ENCODE measurements at regions not wholly inside any gene's neighbourhood (a gene's known extent, or its start where the extent isn't known, plus 50 kb on each side); places are given as distances from the start of the nearest gene placed in this dataset.

GRCh38 chr2:223526106-223526505, 76.1 kb downstream of the SCG2 start:
- no peak for DNase-seq (ENCODE audit: low spot score)
- Mint-ChIP-seq H3K4me3 (no peak overlapping the region), H3K9me3 (peaks cover 2% of the 10 kb centered on the region), H3K36me3 (no peaks in the 10 kb centered on the region), H3K27ac (no peak overlapping the region), H3K27me3 (ENCODE audit: insufficient read depth, low read depth) (no peaks in the 10 kb centered on the region), H3K4me1 (peaks cover 4% of the 10 kb centered on the region)
- no peaks in the 10 kb centered on the region for H4K20me1 ChIP-seq (ENCODE audit: low read depth)
- H3K27ac ChIP-seq, result no peak overlapping the region
- no peaks in the 10 kb centered on the region for H3K79me2 ChIP-seq (ENCODE audit: low read depth)
- H3F3A ChIP-seq (ENCODE audit: low read depth), result no peaks in the 10 kb centered on the region
- H3K9ac ChIP-seq, result no peak overlapping the region
- H3K4me2 ChIP-seq, result no peak overlapping the region
- no peaks in the 10 kb centered on the region for H3K4me1 ChIP-seq
- no peaks in the 10 kb centered on the region for H3K27me3 ChIP-seq
- H3K9me3 ChIP-seq (ENCODE audit: low read depth), result no peaks in the 10 kb centered on the region
- TF ChIP-seq CTCF (IDR thresholded peaks at IDR 0.05), result no peak
- TF ChIP-seq EZH2 (IDR thresholded peaks at IDR 0.05), result no peak
- no peak for TF ChIP-seq EZH2phosphoT487 (IDR thresholded peaks at IDR 0.05)
- no peak overlapping the region for H3K4me3 ChIP-seq
- H3K36me3 ChIP-seq, result no peaks in the 10 kb centered on the region
- H2AFZ ChIP-seq (replicated peaks), result no peak overlapping the region

- Histone ChIP-seq H3F3A (ENCODE audit: low read depth) (no peaks in the 10 kb centered on the region), H4K20me1 (ENCODE audit: low read depth) (no peaks in the 10 kb centered on the region), H3K4me1 (no peaks in the 10 kb centered on the region), H3K27me3 (no peaks in the 10 kb centered on the region), H3K79me2 (ENCODE audit: low read depth) (no peaks in the 10 kb centered on the region), H3K9ac (no peak overlapping the region), H2AFZ (replicated peaks) (no peak overlapping the region), H3K4me2 (no peak overlapping the region), H3K36me3 (no peaks in the 10 kb centered on the region), H3K4me3 (no peak overlapping the region), H3K9me3 (ENCODE audit: low read depth) (no peaks in the 10 kb centered on the region), H3K27ac (no peak overlapping the region)
- H3K36me3 Mint-ChIP-seq, result no peaks in the 10 kb centered on the region
- H3K4me1 Mint-ChIP-seq, result peaks cover 4% of the 10 kb centered on the region
- H3K4me3 Mint-ChIP-seq, result no peak overlapping the region
- no peak for DNase-seq (ENCODE audit: low spot score)
- no peaks in the 10 kb centered on the region for H3K27me3 Mint-ChIP-seq (ENCODE audit: insufficient read depth, low read depth)
- H3K9me3 Mint-ChIP-seq, result peaks cover 2% of the 10 kb centered on the region
- H3K27ac Mint-ChIP-seq, result no peak overlapping the region
- TF ChIP-seq CTCF (IDR thresholded peaks at IDR 0.05) (no peak), EZH2phosphoT487 (IDR thresholded peaks at IDR 0.05) (no peak), EZH2 (IDR thresholded peaks at IDR 0.05) (no peak)
Observed at GRCh38 chr2:223528036-223528435, 74.1 kb downstream of the SCG2 start.

DNA sequence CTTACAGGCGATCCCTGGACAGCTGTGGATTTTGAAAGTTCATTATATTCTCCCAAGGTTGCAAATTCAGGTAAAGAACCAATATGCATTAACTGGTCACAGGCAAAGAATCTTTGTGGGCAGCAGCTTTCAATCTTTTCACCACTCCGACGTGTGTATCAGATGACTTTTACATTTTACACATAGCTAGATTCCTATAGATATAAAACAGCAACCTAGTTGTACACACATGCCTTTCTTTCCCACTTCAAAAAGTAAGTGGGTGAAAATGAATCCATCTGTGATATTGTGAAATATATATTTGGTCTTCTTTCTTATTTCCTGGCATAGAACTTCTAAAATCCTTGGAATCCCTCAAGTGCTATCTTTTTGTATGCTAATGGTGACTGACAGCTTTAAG, 72.5 kb downstream of the SCG2 start:
- Mint-ChIP-seq H3K27ac (no peak overlapping the region), H3K4me1 (no peaks in the 10 kb centered on the region), H3K4me3 (no peak overlapping the region), H3K9me3 (peaks cover 2% of the 10 kb centered on the region), H3K36me3 (no peaks in the 10 kb centered on the region), H3K27me3 (ENCODE audit: insufficient read depth, low read depth) (no peaks in the 10 kb centered on the region)
- TF ChIP-seq EZH2phosphoT487 (IDR thresholded peaks at IDR 0.05), result no peak
- no peak for TF ChIP-seq EZH2 (IDR thresholded peaks at IDR 0.05)
- TF ChIP-seq CTCF (IDR thresholded peaks at IDR 0.05), result no peak
- no peaks in the 10 kb centered on the region for H3K27me3 ChIP-seq
- H3K27ac ChIP-seq, result no peak overlapping the region
- no peak for DNase-seq (ENCODE audit: low spot score)
- H3K4me3 ChIP-seq, result no peak overlapping the region
- H3K4me2 ChIP-seq, result no peak overlapping the region
- H3K36me3 ChIP-seq, result no peaks in the 10 kb centered on the region
- H3K79me2 ChIP-seq (ENCODE audit: low read depth), result no peaks in the 10 kb centered on the region
- no peaks in the 10 kb centered on the region for H3K4me1 ChIP-seq
- no peaks in the 10 kb centered on the region for H3K9me3 ChIP-seq (ENCODE audit: low read depth)
- no peak overlapping the region for H2AFZ ChIP-seq (replicated peaks)
- H3K9ac ChIP-seq, result no peak overlapping the region
- H3F3A ChIP-seq (ENCODE audit: low read depth), result no peaks in the 10 kb centered on the region
- no peaks in the 10 kb centered on the region for H4K20me1 ChIP-seq (ENCODE audit: low read depth)

- H3K36me3 ChIP-seq, result no peaks in the 10 kb centered on the region
- no peaks in the 10 kb centered on the region for H3K79me2 ChIP-seq (ENCODE audit: low read depth)
- no peaks in the 10 kb centered on the region for H3K9me3 ChIP-seq (ENCODE audit: low read depth)
- no peaks in the 10 kb centered on the region for H3K4me1 ChIP-seq
- H4K20me1 ChIP-seq (ENCODE audit: low read depth), result no peaks in the 10 kb centered on the region
- no peak overlapping the region for H3K4me3 ChIP-seq
- no peak overlapping the region for H3K9ac ChIP-seq
- H3K36me3 Mint-ChIP-seq, result no peaks in the 10 kb centered on the region
- no peaks in the 10 kb centered on the region for H3K27me3 Mint-ChIP-seq (ENCODE audit: insufficient read depth, low read depth)
- no peak overlapping the region for H3K27ac Mint-ChIP-seq
- no peak overlapping the region for H3K27ac ChIP-seq
- no peak overlapping the region for H3K4me2 ChIP-seq
- no peaks in the 10 kb centered on the region for H3F3A ChIP-seq (ENCODE audit: low read depth)
- no peak overlapping the region for H2AFZ ChIP-seq (replicated peaks)
- TF ChIP-seq EZH2 (IDR thresholded peaks at IDR 0.05), result no peak
- TF ChIP-seq CTCF (IDR thresholded peaks at IDR 0.05), result no peak
- no peak for TF ChIP-seq EZH2phosphoT487 (IDR thresholded peaks at IDR 0.05)
- DNase-seq (ENCODE audit: low spot score), result no peak
- H3K4me1 Mint-ChIP-seq, result no peaks in the 10 kb centered on the region
- H3K4me3 Mint-ChIP-seq, result no peak overlapping the region
- peaks cover 2% of the 10 kb centered on the region for H3K9me3 Mint-ChIP-seq
- no peaks in the 10 kb centered on the region for H3K27me3 ChIP-seq
Observed at GRCh38 chr2:223530811-223531210, 71.3 kb downstream of the SCG2 start.

All from neural progenitor cell (in vitro differentiated cells).